Esophagus muscularis mucosa (tissue), 4 donors: ENCODE measurements at regions not wholly inside any gene's neighbourhood (a gene's known extent, or its start where the extent isn't known, plus 50 kb on each side); places are given as distances from the start of the nearest gene placed in this dataset.

Experiments used
- EP300 ChIP-seq: sonication (generic); formaldehyde crosslinking; IDR thresholded peaks from one replicate; pipeline ENCODE4 v1.6.1; 2017; ENCODE audit warnings: antibody characterized with exemption
- POLR2A ChIP-seq: fragments of 450-650 bp; IDR thresholded peaks from one replicate; pipeline ENCODE4 v1.6.1; 2017; ENCODE audit warnings: antibody characterized with exemption, moderate library complexity, mild to moderate bottlenecking, low read depth
- TF ChIP-seq, protein P1 (sequence below), 3 experiments: fragments of 200-600 bp in 2 of 3; fragments of 450-650 bp in 1 of 3; sonication (generic) in 2 of 3; IDR thresholded peaks; one replicate each; pipeline ENCODE4 v1.5.1; 2017 to 2019; ENCODE audit warnings: antibody characterized with exemption in 3 of 3, mild to moderate bottlenecking in 2 of 3, moderate library complexity in 1 of 3

DNA sequence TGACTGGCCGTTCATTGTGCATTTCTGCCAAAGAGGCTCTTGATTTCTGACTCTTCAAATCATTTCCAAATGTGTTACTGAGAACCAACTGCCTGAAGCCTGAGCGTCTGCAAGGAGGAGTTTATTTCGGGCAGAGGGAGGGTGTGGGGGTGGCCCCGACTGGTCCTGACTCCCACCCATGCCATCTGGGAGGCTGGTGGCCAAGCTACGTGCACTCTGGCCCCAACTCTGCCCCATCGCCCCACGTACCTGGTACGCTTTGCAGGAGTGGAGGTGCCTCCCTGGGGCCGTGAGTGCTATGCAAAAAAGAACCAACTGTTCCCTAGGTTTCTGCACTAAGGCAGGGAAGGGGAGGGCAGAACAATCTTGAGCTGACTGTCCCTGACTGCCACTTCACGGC is 846.8 kb downstream of the BRD1 start:
- TF ChIP-seq, protein P1, sequence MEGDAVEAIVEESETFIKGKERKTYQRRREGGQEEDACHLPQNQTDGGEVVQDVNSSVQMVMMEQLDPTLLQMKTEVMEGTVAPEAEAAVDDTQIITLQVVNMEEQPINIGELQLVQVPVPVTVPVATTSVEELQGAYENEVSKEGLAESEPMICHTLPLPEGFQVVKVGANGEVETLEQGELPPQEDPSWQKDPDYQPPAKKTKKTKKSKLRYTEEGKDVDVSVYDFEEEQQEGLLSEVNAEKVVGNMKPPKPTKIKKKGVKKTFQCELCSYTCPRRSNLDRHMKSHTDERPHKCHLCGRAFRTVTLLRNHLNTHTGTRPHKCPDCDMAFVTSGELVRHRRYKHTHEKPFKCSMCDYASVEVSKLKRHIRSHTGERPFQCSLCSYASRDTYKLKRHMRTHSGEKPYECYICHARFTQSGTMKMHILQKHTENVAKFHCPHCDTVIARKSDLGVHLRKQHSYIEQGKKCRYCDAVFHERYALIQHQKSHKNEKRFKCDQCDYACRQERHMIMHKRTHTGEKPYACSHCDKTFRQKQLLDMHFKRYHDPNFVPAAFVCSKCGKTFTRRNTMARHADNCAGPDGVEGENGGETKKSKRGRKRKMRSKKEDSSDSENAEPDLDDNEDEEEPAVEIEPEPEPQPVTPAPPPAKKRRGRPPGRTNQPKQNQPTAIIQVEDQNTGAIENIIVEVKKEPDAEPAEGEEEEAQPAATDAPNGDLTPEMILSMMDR (IDR thresholded peaks at IDR 0.05) = no peak
- TF ChIP-seq POLR2A (no peak), EP300 (no peak)
